ENCODE measurements at regions not wholly inside any gene's neighbourhood (a gene's known extent, or its start where the extent isn't known, plus 50 kb on each side); places are given as distances from the start of the nearest gene placed in this dataset.

- Mint-ChIP-seq H3K27ac (no peak overlapping the region), H3K36me3 (no peaks in the 10 kb centered on the region), H3K27me3 (ENCODE audit: low read depth) (no peaks in the 10 kb centered on the region; the same call in 1 of the 2 replicates), H3K4me3 (no peak overlapping the region), H3K4me1 (peaks cover 4% of the 10 kb centered on the region; the same call in 1 of the 2 replicates), H3K9me3 (peaks cover 30% of the 10 kb centered on the region)
- TF ChIP-seq NR2C2 (CRISPR knock-in tag; IDR thresholded peaks at IDR 0.05) (no peak), RELA (CRISPR knock-in tag; IDR thresholded peaks at IDR 0.05; ENCODE audit: borderline replicate concordance) (no peak), AFF4 (CRISPR knock-in tag; IDR thresholded peaks at IDR 0.05; ENCODE audit: borderline replicate concordance) (no peak), ZSCAN18 (CRISPR knock-in tag; IDR thresholded peaks at IDR 0.05) (no peak), ELF4 (CRISPR knock-in tag; IDR thresholded peaks at IDR 0.05; ENCODE audit: low read depth) (no peak), PREB (CRISPR knock-in tag; IDR thresholded peaks at IDR 0.05; ENCODE audit: borderline replicate concordance) (no peak), ESRRA (CRISPR knock-in tag; IDR thresholded peaks at IDR 0.05; ENCODE audit: borderline replicate concordance) (no peak), ZNF281 (CRISPR knock-in tag; IDR thresholded peaks at IDR 0.05) (no peak), FOXP4 (CRISPR knock-in tag; IDR thresholded peaks at IDR 0.05) (no peak), ZNF532 (CRISPR knock-in tag; IDR thresholded peaks at IDR 0.05; ENCODE audit: borderline replicate concordance) (no peak), FOXJ3 (CRISPR knock-in tag; IDR thresholded peaks at IDR 0.05; ENCODE audit: borderline replicate concordance) (no peak), CBFB (CRISPR knock-in tag; IDR thresholded peaks at IDR 0.05; ENCODE audit: low read depth) (no peak)
- DNase-seq (ENCODE audit: low spot score) (no peak), ATAC-seq (no peak)
- CTCF ChIA-PET = no interaction called here
- POLR2A ChIA-PET = no interaction called here
Measured at GRCh38 chr5:25669645-25670401, 1025.0 kb upstream of the CDH10 start.

Data from WTC11 (cell line).